SW 1271 (cell line): ENCODE measurements at regions not wholly inside any gene's neighbourhood (a gene's known extent, or its start where the extent isn't known, plus 50 kb on each side); places are given as distances from the start of the nearest gene placed in this dataset.
A peak's percentile ranks its signal among the peaks of the same experiment; 100 is the strongest.

Experiments
- DNase-seq, 2 experiments: peaks; one replicate each; lab custom pipeline; 2025; lab: John Stamatoyannopoulos, UW

DNA sequence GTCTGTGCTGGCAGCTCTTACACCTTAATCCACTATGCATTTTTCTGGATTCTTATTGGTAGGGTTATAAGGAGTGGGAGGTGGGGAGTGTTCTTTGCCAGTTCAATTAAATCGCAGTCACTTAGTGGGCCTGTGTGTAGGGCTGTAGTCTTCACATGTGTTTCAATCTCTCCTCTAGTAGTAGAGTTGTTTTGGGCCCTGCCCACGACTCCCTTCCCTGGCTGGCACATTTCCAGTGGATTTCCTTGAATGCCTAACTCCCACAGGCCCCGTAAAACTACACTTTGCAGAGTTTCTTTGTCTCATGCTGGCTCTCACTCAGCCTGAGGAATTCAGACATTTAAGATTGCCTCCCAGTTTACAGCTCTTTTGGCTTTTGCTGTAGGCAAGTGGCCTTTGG lies 414.0 kb upstream of the OPRM1 start:
- DNase-seq = no peak

DNA sequence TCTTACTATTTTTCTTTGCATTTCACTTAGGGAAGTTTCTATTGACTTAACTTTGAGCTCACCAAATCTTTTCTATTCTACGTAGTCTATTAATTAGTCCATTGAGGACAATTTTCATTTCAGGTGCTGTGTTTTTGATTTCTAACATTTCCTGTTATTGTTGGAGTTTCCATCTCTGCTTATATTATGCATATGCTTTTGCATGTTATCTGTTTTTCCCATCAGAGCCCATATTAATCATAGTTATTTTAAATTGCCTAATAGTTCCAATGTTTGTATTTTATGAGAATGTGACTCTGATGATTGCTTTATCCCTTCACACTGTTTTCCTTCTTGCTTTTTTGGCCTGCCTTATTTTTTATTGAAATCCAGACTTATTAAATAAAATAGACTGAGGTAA lies 414.5 kb upstream of the OPRM1 start:
- DNase-seq = no peak

DNA sequence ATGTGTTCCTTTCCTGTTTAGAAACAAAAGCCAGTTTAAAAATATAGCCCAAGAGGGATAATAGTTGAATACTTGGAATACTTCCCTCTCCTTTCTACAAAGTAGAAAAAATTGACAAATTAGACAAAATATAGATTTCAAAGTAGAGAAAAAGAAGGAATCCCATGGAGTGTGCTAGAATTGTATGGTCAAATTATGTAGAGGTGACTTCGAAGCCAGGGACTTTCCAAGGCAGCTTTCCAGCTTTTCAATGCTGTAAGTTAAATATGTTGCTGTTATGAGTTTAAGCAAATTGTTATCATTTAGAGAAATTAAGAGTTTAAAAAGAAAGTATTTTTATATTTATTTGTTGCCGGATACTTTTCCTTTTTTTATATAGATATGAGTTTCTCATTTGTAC lies 415.5 kb upstream of the OPRM1 start:
- DNase-seq = no peak

DNA sequence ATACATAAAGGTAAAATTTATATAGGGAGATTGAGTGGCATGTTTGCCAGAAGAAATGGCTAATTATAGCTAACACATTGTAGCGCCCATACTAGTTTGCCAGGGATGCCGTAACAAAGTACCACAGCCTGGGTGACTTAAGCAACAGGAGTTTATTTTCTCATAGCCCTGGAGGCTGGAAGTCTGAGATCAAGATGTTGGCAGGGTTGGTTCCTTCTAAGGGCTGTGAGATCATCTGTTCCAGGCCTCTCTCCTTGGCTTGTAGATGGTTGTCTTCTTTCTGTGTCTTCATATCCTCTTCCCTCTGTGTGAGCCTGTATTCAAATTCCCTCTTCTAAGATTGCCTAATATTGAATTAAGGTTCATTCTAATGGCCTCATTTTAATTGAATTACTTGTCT lies 417.5 kb upstream of the OPRM1 start:
- no peak for DNase-seq

DNA sequence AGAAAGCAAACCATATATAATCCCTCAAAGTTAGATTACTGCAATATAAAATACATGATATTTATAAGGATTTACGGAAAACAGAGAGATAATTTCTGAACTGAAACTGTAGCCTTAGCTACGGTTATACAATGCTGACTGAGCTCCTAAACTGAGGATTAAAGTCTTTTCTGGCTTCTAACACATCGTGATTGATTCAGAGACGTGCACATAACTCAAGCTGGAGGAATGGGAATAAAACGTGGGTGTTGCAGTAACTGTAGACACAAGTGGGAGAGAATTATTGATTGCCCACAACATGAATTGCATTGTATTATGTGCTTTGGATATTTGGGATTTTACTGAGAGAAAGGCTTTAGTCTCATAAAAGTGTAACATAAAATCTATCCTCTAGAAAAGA lies 418.0 kb upstream of the OPRM1 start:
- no peak for DNase-seq

DNA sequence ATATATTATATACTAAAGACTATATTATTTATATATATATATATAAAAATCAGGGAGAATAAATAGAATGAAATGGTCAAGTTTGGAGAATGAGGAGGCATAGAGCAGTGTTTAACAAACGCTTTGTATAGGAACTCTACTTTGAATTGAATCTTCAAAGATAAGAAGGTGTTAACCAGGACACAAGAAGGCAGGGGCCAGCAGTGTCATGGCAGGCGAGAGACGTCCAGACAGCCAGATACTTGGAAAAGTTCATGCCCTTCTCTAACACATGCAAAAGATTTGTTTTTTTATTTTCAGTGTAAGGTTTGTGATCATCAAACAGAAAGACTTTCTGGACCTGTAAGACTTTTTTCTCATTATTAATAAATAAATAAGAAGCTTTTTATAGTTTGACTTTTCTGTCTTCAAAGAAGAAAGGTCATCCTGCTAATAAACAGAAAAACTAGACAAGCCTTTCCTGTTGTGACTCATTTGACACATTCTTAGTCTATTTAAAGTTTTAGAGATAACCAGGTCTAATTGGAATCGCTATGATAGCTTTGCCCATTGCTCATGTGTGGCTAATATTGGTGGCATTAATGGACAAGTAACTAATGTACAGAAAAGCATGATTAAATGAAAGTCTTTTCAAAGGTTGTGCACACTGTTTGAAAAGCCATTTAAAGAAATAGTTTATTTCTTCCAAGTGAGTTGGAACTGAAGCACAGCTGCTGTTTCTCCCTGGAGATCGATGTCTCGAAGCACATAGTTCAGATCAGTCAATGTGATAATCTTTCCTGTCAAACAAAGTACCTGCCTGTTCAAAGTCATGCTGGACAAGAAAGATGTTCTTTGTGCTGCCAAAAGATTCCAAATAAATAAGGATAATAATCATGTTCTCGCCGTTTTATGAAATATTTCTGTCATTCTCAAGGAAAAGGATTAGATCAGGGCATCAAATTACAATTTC lies 420.4 kb upstream of the OPRM1 start:
- DNase-seq = no peak

DNA sequence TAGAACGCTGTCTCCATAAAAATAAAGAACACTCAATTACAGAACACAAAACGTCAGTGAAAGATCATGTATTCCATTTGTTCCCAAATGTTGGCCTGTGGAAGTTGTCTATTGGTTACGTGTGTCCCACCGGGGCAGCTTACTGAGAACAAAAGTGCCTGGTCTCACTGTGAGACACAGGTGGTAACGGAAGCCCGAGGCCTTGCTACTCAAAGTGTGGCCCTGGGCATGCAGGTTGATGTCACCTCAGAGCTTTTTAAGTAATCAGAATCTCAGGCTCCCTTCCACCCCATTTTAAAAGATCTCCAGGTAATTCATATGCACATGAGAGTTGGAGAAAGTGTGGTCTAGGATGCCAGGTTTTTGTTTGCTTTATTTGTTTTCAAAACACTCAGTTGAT lies 422.5 kb upstream of the OPRM1 start:
- no peak for DNase-seq

DNA sequence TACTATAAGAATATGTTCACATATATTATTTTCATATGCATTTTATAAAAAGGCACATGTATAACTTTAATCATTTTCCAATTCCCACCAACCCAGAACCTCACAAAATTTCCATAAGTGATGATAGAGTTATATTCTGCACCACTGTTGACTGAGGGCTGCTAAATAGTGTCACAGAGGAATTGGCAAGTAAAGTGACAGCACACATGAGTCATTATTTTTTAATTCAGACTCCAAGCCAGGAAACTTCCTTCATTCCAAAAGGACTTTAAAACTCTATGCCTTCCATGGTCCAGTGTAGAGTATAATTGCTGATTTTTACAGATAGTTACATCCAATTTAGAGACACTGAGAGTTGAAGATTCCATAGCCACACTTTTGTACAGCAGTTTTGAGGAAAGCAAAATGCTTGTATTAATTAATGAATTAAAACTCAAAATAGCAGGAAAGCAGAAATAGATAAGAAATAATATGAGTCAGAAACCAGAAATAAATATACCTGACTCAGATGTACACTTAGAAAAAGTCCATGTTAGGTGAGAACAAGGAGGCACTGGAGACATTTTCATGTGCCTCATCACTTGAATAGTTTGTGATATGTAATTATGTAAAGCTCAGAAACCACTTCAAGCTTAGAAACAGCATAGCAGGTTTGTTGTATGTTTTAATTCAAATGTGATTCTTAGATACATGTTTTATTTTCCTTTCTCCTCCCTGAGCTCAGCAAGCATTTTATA lies 425.2 kb upstream of the OPRM1 start:
- no peak for DNase-seq

DNA sequence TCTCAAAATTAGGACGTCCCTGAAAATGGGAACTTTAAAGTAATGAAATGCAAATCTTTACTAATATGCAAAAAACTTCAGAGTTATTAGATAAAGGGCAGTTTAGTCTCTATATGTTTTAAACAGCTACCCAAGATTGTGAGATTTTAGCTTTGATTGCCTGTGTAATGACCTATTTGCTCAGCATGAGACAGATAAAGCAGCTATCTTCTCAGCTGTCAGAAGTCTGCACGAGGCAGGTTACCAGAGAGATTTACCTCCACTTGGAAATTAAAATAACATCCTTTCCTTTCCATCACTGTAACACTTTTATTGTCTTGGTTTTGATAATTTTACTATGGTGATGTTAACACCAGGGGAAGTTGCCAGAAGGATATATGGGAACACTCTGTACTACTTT lies 436.6 kb upstream of the OPRM1 start:
- DNase-seq = no peak

DNA sequence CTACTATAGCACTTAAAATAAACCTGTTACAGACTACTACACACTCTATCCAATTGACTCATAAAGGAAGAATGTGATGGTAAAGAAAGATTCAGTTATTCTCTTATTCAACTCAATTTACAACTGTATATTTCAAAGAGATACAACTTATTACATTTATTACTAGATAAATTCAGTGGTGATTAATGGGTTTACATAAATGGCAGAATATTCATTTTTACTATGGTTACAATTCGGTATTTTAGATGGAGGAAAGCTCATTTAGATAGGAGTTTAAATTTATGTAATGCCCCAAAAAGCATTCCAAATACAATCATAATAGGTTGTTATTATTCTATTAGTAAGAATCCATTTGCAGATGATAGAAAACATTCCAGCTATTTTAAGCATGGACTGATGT lies 439.1 kb upstream of the OPRM1 start:
- no peak for DNase-seq

DNA sequence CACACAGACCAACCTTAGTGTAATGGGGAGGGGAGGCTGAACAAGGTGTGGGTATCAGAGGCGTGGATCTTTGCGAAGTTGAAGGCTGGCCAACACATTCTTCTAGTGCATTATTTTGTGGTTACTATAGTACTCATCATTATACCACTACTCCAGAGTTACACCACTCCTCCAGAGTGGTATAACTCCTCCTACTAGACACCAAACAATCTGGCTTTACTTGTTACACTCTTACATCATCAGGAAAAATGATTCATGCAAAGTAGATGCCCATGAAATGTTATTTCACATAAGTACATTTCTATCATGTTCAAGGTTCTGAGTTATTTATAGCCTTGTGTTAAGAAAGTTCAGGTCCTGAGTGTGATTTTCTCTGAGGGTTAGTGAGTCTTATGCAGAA lies 443.1 kb upstream of the OPRM1 start:
- no peak for DNase-seq

DNA sequence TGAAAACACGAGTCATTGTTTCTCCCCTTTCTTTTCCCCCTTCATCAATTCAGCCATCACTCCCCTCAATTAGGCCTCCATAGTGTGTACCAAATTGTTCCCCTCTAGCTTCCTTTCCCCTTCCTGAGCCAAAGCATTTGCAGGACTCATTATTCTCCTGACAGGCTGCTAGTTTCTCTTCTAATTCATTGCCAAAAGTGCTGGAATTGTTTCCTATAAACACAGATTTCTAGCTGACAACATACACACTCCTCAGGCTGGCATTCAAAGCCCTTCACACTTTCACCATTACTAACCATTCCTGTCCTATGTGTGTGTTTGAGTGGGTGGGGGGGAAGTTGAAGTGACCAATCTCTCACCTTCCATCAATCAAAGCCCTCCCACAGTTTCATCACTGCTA lies 444.2 kb upstream of the OPRM1 start:
- no peak for DNase-seq

DNA sequence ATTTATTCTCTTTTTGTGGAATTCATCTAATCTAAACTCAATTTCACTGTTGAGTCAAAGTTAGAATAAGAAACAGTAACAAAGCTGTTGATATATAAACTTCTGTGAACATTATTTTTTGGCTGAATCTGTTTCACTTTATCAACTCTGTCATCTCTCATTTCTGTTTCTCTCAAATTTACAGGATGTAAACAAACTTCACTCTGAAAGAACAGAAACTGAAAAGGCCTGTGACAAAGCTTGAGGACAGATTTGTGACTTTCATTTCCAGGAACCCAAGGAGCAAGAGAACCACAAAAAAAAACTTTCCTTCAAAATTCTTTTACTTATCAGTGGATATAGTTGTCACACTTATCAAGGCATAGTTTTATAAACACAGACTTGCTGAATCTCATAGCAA lies 447.9 kb upstream of the OPRM1 start:
- no peak for DNase-seq

DNA sequence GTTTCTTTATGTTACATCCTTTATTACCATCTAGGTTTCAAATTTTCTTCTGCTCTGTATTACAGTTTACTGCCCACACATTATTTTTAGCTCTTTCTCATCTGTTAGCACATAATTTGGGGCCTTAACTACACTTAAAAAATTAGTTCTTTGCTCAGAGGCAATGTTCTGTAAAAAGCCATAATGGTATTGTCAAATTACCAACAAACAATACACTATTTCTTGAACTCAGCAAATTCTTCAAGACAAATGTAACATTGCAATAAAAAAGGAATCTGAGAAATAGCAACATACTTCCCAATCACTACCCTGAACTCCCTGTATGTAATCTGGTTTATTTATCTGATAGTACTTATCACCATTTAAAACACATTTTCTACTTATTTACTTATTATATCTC lies 448.6 kb upstream of the OPRM1 start:
- DNase-seq = no peak

DNA sequence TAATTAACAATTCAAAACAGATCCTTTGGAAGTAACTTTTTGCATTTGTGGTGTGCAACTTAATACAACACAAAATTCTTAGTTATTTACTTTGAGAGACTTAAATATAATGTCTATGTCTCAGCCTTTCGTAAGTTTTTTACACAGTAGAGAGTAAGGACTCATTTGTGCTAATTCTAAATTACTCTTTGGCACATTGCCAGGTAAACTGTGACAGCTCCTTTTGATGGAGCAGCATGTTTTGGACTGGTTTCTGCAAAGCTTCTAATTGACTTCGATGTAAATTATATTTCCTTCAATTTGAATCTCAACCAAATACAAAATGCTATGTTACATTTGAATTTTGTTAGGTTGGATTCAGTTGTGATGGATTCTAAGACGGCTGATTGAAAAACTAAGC lies 450.7 kb upstream of the OPRM1 start:
- no peak for DNase-seq

DNA sequence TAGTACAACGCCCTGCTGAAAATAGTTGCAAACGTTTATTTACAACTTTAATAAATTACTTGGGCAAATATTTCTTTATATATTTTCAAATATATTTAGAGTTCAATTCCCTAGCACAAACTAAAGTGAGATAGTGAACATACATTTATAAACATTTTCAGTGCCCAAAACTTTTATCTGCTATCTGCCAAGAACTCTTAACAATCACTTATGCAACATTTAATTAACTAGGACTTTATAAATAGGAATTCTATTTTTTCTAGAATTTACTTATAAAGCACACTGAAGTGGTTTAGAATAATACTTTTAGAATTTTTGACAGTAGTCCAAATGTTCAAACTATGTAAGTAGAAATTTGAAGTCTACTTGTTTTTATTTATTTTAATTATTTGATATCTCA lies 452.6 kb upstream of the RGS17 start:
- no peak for DNase-seq

DNA sequence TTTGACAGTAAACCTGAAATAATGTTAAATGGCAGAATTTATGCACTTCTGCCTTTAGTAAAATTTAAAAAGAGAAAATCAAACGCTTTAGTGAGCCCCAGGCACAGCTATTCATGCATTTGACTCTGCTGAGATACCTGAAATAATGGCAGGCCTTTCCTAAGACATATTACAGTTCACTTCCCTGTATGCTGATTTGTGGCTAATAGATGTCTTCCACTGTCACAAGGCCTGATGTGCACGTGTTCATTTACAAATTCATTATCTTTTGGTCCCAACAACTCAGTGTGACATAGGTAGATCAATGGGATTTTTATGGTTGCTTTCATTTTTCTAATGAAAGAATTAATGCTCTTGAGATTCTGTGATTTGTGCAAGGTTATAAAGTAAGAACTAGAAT lies 449.7 kb upstream of the RGS17 start:
- no peak for DNase-seq

DNA sequence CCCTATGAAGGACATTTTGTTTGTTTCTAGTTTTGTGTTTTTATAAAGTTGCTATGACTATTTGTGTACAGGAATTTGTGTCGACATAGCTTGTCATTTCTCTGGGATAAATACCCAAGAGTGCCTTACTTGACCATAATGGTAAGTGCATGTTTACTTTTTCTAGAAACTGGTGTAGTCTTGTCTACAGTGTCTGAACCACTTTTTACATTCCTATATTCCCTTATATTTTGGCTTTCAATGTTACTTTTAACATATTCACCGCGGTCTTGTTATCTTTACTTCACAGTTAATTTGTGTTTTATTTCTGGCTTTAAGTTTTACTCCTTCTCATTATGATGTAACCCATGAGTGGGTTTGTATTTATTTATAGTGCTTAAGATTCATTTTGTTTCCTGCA lies 444.4 kb upstream of the RGS17 start:
- DNase-seq = no peak

DNA sequence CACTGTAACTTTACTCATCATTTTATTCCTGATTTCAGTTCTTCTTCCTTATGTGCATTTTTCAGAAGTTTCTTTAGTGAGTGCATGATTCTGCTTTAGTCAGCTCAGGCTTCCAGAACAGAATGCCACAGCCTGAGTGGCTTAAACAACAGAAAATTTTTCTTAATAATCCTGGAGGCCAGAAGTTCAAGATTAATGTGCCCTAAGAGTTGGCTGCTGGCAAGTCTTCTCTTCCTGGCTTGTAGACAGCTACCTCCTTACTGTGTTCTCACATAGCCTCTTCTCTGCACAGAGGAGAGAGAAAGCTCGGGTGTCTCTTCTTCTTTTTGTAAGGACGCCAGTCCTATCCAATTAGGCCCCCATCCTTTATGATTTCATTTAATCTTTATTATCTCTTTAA lies 443.1 kb upstream of the RGS17 start:
- no peak for DNase-seq

DNA sequence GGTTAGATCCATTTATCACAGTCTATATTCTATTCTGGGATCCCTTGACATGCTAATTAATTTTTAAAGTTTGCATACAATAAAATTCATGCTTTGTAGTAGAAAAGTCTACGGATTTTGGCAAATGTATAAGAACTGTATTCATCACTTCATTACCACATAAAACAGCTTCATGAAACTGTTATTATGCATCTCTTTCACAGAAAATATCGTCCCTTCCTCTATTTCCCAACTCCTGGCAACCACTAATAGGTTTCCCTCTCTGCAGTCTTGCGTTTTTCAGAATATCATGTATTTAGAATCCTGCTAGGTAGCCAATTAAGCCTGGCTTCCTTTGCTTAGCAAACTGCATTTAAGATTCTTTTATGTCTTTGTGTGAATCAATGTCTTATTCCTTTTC lies 441.3 kb upstream of the RGS17 start:
- no peak for DNase-seq

DNA sequence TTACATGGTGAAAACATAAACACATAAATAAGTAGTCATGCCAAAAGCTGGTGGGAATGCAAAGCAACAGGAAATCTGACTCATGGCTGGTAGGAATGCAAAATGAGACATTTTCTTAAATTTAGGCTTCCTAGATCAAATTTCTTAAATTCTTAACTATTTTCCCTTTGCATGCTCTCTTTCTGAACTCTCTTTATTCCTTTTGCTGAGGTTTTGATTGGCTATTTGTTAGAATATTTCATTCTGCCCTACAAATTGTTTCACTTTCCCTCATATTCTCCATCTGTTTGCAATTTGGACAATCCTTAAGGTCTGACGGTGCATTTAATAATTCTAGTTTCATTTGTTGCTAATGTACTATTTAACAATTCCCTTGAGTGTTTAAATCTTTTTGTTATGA lies 437.5 kb upstream of the RGS17 start:
- DNase-seq = peak; percentile 33 to 84

DNA sequence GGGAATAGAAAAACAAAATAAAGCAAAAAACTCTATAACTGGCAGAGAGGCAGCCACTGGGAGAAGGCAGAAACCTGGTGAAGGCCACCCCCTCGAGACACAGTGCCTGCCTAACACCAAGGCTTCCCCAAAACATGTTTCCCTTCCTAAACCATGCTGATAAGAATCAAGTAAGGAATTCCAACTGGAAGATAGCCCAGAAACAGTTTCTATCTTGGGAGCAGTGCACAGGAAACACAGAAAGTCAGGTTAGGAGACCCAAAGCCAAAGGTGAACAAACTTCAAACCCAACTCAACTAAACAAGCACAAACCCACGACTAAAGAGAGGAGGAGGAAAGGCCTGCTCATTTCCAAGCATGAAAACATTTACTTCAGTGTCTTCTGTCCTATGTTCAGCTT lies 433.7 kb upstream of the RGS17 start:
- peak in 1 of 2 experiments; percentile 42 for DNase-seq

DNA sequence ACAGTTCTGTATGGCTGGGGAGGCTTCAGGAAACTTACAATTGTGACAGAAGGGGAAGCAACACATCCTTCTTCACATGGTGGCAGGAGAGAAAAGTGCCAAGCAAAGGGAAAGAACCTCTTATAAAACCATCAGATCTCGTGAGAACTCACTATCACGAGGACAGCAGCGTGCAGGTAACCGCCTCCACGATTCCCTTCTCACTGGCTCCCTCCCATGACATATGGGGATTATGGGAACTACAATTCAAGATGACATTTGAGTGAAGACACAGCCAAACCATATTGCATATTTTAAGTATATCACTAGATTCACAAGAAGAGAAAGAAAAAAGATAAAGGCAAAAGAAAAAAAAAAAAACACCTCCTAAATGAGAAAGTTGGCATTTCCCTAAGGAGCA lies 431.9 kb upstream of the RGS17 start:
- no peak for DNase-seq

DNA sequence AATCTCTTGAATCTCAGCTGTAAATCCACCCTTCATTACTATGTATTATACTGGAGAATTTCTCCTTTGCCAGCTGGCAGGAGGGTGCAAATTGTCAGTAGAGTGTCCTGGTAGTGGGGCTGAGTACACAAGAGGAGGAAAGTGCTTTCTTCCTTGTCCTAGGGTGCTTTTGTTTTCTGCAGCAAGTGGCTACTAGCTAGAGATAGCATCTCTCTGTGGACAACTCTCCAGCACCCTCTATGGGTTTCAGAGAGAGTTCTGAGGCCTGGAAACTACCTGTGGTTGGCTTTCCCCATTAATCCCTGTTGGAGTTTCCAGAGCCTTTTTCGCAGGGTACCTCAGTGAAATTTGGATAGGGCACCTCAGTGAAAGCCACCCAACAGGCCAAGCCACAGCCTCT lies 422.5 kb upstream of the RGS17 start:
- DNase-seq = peak in 1 of 2 experiments; percentile 5
